ENCODE measurements at regions not wholly inside any gene's neighbourhood (a gene's known extent, or its start where the extent isn't known, plus 50 kb on each side); places are given as distances from the start of the nearest gene placed in this dataset.

- no peak for TF ChIP-seq POLR2A (IDR thresholded peaks at IDR 0.05; ENCODE audit: low read length)
- no peak for TF ChIP-seq GATA1 (IDR thresholded peaks at IDR 0.05; ENCODE audit: low read depth, low read length)
These were observed 336.4 kb upstream of the SLIT2 start for GRCh38 chr4:19915276-19915675.

All from erythroblast (primary cell).